GM21390 (cell line): ENCODE measurements at regions not wholly inside any gene's neighbourhood (a gene's known extent, or its start where the extent isn't known, plus 50 kb on each side); places are given as distances from the start of the nearest gene placed in this dataset.

Experiments
- ATAC-seq: cut with Tn5 transposase; IDR thresholded peaks from one replicate; pipeline ENCODE4 v1.9.1; 2021; ENCODE audit not compliant: unreplicated experiment

DNA sequence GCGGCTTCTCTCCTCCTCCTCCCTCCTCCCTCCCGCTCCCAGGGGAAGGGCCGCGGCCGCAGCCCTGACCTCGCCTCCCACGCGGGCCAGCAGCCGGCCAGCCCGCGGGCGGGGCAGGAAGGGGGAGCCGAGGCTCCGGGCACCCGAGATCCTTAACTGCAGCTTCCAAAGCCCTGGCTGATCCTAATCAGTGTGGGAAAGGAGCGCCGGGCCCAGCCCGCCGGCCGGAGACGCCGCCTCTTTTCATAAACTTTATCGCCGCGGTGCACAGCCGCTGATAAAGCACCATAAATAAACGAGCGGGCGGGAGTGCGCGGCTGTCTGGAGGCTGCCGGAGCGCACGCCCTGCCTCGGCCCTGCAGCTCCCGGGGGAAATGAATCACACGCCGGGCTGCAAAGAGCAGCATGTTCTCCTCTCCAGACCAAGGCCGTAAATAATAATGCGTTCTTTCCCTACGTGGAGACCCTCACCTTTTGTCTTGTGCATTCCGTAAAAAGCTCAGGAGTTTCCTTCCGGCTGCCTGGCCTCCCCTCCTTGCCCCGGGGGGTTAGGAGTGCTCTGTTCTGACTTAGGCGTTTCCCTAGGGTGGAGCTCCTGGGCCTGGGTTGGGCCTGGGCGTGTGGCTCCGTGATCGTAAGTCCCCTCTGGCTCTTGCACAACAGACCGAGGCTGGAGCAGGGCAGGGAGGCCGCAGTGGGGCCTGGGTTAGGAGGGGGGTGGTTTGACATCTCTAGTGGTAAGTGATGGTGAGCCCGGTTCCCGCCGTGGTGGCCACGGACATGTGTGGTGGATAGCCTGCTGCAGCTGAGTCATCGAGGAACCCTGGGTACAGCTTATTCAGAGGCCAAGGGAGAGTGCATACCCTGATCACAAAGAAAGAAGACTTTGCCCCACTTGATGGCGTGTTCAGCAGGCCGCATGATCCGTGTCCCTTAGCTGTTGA lies 132.6 kb upstream of the HES1 start:
- peak; percentile 65 for ATAC-seq

DNA sequence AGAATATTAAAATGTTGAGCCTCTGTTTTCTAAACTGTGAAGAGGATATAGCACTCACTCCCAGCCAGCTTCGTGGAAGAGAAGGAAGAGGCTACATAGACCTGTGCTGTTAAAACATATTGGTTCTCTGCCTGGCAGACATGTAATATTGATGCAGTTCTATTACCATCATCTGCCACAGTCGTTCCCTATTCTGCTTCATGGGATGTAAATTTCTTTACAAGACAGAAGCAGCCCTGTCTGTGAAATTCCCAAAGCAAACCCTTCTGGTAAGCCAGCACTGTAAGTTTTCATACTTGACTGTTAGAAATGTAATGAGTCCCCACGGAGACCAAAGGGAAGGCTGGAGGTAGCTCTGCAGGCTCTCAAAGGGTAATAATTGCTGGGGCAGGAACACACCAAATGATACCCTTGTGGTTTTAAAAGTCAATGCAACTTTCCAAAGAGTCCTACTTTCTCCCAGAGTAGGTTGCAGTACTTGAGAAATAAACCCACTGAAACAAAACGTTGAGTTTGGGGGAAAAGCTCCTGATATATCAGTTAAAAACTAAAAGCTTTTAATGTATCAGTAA lies 129.9 kb upstream of the HES1 start:
- no peak for ATAC-seq

DNA sequence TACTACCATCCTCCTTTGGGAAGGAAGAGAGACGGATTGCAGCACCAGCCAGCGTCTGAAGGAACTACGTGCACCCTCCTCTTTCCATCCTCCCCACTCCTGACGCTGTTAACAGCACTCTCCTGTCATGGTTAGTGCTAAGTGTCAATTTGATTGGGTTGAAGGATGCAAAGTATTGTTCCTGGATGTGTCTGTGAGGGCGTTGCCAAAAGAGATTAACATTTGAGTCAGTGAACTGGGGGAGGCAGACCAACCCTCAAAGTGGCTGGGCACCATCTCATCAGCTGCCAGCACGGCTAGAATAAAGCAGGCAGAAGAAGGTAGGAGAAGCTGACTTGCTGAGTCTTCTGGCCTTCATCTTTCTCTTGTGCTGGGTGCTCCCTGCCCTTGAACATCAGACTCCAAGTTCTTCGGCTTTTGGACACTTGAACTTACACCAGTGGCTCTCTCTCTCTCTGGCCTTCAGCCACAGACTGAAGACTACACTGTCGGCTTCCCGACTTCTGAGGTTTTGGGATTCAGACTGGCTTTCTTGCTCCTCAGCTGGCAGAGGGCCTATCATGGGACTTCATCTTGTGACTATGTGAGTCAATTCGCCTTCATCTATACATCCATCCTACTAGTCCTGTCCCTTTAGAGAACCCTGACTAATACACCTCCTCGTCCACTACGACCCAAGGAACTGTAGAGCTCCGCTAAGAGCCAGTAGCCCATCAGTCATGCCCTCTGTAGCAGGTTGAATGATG lies 128.2 kb upstream of the HES1 start:
- ATAC-seq = no peak

DNA sequence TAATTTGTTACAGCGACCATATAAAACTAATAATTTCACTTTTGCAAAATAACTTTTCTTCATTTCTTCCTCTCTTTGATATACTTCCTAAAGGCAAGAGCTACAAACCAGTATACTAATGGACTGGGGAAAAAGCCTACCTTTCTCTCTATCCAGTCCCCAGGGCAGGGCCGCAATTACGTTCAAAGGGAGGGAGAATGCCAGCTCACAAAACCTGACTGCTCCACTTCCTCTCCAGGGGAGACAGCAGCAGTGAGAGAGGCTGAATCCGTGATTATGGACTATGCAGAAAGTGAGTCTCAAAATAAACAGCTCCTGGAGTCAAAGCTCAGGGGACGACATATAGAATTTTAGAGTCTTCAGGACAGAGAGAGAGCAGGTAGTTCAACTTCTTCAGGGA lies 126.9 kb upstream of the HES1 start:
- no peak for ATAC-seq

DNA sequence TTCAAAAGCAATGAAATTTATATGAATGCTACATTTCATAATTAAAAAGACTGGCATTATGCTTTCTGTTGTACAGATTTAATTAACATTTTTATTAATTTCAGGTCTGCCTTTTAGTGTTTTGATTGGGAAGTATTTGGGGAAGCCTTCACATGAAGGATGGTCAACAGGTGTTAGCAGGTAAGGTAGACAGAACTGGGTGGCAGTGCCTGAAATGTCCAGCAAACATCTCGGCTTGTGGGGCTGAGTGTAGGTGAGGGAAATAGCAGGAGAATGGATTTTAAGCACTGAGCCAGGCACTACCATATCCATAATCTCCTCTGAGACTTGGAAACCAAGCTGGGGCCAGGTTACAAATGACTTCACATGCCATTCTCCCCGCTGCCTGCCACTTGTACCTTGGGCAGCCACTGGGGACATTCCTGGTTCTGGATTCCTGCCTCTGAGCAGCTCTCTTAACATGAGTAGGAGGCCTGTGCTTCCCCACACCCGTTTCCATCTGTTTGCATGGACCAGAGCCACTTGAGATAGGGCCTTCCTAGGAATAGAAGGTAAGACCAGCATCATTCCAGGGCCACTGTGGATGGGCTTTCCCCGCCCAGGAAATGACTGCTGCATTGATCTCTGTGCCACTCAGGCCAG lies 125.9 kb upstream of the HES1 start:
- no peak for ATAC-seq

DNA sequence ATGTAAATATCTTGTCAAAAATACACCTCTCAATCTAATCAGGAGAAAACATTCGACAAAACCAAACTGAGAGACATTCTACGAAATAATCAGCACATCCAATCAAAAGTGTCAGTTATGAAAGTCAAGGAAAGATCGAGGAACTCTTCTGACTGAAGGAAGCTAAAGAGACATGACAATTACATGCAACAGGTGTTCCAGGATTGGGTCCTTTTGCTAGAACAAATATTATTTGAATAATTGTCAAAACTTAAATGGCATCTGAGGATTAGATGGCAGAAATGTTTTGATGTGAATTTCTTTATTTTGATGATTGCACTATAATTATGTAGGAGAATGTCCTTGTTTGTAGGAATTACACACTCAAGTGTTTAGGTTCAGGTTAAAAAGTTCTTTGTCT lies 124.1 kb upstream of the HES1 start:
- ATAC-seq = no peak

DNA sequence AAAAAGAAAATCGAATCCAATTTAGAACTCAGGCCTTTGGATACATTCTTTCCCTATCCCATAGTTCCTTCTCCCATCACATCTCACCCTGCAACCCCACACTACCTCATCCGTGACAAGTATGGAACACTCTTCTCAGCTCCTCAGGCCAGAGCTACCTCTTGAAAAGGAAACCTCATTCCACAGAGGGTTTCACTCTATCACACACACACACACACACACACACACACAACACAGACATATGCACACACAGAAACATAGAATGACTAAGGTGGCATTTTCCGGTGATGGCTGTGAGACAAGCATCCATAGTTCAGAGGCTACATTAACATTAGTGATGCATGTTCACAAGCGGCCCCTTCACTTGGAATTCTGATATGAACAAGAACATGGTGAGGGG lies 122.0 kb upstream of the HES1 start:
- no peak for ATAC-seq

DNA sequence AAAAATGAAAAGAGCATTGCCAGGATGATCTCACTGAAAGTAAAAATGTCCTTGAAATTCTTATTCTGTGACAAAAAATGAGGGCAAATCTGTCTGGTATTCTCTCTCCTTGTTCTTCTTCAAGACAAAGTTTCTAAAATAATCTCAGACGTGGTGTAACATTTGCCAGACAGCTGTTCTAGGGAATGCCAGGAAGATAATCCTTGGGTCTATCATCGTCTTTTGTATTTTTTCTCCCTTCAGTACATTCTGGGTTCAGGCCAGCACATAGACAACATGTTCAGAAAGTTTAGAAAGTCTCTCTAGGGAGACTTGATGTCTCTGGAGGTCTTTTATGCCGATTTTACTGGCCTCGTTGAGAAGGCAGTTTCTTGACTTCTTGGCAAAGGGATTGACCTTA lies 121.2 kb upstream of the HES1 start:
- no peak for ATAC-seq

DNA sequence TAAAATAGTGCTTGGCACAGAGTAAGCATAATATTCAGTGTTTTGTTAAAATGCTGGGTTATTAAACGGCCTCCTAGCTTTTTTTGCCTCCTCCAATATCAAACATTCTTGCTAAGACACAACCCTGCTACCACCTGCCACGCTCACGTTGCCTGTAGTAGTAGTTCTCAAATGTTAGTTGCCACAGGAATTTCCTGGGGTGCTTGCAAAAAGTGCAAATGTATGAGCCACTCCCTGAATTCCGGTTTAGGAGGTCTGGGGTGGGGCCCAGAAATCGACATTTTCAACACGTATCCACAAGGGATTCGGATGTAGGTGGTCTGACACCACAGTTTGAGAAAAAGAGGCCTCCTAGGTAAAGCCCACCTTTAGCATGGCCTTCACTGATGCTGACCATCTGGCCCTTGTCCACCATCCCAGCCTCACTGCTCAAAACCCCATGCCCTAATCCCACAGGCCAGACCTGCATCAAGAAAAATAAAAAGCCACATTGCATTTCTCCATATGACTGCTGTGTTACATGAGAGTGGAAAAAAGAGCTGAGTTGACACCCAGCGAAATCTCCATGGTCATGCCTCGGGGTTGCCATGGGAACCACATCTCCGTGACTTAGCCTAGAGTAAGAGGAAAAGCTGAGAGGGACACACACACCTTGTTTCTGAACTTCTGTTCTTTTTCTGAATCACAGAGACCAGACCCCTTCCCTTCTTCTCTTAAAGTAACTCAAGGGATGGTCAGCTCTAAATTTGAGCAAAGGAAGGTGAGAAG lies 116.4 kb upstream of the HES1 start:
- ATAC-seq = no peak

DNA sequence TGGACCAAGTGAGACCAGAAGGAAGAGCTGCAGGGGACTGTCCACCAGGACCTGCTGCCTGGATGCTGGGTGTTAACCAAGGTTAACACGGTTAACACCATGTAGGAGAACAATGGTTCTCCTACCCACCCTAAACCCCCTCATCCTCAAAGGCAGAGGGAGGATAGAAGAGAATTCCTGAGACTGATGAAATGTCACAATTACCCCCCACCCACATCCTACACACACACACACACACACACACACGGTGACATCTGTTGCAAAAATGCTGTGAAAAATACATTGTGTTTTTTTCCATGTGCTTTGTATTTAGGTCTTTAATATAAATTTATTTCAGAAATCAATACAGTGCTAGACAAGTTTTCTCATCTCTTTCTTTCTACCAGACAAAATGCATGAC lies 113.9 kb upstream of the HES1 start:
- no peak for ATAC-seq

DNA sequence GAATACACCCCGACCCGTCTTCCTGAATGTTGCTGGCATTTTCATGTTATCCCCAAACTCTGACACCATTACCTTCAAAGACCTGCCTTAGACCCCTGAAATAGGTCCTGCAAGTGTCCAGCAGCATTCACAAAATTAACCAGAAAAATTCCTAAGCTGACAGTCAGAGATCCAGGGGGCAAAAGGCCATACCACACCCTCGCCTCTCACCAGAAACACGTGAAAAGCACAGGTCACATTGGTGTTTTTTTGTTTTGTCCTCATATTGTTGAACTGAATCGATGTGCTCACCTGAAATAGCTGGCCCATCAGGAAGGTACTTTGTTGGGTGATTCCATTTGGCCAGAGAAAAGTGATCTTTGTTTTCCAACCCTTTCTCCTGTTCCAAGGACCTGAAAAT lies 113.1 kb upstream of the HES1 start:
- no peak for ATAC-seq

DNA sequence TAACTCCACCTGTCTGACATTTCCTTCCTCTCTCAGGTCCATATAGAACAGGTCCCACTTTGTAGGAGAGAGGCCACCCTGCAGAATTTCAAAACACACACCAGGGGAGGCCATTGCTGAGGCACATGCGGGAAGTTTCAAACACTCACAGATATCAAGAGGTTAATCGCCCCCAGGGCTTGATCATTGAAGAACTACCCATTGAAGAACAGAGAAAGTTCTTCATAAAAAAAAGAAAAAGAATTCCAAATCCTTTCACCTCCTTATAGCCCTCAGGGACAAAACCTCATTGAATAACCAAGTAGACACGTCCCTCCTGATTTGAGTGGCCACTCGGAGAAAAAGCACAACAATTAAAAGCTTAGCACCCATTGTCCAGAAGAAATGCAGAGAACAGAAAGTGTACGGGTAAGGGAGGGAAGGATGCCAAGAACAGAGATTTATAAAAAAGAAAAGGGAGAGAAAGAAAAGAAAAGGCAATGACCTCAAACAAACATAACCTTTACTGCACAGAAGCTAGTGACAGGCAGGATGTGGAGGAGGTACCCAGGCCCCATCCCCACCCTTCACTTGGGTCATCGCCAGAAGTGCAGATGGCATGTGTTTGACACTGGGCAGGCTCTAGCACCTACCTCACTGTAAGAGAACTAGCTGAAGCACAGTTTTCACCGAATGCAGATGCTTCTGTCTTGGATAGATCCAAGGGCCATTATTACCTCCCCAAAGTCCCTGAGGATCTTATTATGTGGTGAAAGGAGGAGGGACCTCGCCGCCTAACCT lies 112.3 kb upstream of the HES1 start:
- no peak for ATAC-seq

DNA sequence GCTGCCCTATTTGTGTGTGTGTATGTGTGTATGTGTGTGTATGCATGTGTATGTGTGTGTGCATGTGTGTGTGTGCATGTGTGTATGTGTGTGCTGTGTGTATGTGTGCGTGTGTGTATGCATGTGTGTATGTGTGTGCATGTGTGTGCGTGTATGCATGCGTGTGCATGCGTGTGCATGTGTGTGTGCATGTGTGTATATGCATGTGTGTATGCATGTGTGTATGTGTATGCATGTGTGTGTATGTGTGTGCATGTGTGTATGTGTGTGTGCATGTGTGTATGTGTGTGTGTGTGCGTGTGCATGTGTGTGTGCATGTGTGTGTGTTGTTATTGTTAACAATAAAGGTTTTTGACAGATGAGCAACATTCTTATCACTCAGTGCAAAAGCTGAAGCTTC lies 110.8 kb upstream of the HES1 start:
- no peak for ATAC-seq

DNA sequence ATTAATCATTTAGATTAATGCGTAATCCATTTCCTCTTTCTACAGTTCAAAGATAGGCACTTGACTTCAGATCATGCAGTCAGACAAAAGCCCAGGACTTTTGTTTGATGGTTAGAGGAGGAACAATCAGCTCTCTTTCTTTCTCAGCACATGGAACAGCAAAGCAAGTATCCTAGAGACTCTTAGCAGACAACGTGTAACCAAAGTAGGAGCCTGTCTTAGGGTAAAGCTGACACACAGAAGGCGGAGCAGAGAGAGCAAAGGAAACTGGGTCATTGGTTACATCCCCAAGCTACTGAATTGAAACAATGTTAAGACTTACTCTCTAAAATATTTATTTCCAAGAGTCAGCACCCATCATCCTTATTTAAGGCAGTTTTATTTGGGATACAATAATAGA lies 110.0 kb upstream of the HES1 start:
- no peak for ATAC-seq

DNA sequence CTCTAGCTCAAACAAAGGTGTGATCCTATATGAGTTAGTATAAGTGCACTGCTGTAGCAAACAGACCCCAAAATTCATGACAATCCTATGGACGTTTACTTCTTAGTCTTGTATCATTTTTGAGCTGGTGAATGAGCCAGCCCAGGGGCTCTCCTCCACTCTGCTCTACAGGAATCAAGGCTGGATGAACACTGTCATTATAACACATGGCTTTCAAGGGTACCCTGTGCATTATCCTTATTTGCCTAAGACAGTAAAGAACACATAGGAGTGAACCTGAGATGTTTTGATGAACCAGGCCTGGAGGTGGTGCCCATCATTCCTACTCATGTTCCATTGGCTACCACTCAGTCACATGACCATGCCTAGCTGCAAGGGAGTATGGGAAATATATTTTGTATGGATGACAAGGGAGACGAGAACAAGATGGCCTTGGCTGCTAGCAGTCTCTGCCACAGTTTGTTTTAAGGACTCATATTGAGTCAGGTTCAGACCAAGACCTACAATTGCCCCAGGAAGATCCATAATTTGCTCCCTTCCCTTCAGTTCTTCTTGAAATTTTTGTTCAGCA lies 107.4 kb upstream of the HES1 start:
- ATAC-seq = no peak

DNA sequence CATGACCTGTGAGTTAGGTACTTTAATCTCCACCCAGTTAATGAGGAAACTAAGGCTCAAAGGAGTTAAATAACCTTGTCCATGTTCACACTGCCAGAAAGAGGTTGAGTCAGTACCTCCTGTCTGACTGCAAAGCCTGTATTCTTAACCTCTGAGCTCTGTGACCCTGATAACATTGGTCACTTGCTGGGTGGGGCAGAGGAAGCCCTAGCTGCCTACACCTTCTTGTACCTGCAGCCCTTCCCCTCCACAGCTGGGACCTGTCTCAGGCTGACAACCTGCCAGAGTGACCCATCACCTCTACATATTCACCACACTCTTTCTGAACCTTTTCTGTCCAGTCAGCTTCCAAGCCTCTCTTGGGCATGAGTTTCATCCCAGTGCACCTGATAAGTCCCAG lies 106.1 kb upstream of the HES1 start:
- no peak for ATAC-seq

DNA sequence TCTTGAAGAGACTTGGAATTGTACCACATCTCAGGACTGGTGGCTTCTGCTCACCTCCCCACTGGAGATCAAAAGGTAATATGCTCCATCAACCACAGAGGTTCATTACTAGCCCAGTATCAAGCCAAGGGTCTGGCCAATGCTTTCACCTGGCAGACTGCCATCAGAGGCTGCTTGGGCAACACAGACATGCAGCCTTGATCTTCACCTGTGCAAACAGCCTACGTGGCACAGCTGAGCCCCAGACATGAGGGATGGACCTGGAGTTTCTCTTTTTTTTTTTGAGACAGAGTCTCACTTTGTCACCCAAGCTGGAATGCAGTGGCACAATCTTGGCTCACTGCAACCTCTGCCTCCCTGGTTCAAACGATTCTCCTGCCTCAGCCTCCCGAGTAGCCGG lies 105.6 kb upstream of the HES1 start:
- no peak for ATAC-seq

DNA sequence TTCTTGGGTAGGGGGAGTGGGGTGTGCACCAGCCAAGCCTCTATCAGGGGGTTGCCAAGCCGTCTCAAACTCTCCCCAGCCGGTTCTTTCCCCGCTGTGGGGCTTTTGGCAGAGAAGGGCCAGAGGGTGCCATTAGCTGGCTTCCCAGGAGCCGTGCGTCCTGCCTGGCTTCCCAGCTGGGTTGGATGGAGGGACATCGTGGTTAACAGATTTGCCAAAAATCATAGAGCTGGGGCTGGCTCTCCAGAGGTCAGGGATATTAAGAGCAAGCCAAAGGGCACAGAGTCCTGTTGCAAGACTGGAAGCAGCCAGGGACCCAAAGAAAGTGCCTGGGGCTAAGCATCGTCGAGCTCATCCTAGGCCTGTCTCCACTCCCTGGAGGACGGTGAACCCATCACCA lies 104.6 kb upstream of the HES1 start:
- ATAC-seq = no peak

DNA sequence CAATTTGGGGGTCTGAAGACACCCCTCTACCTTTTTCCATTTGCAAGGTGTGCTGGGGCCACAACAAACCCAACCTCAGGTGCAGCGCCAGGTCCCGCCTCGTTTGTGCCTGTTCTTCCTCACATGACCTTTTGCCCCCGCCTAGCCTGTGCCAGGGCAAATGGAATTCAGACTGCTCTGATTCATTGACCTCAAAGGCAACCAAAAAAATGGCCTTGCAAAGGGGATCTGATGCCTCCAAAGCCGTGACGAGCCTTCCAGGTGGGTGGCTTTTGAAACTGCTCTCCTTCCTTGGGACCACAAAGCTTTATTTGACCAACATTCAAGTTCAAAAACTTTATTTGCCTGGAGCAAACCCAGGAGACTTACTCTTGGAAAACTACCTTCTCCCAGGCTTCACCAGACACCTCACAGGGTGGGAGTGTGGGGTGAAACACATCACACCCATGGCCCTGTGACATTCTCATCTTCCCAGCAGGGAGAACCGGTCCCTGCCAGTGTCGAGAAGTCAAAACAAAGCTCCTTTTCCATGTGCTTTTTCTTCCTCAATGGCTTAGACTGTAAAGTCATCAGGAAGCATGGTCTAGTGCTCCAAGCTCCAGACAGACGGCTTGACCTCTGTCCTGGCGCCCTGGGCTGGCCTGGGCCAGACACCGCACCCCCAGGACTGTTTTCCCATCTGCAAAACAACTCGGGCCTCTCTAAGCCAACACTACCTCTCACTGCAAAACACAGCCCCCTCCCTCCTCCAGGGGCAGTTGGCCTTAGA lies 103.9 kb upstream of the HES1 start:
- no peak for ATAC-seq
